ENCODE measurements at regions not wholly inside any gene's neighbourhood (a gene's known extent, or its start where the extent isn't known, plus 50 kb on each side); places are given as distances from the start of the nearest gene placed in this dataset.
"Not testable (repeated sequence)": the region's sequence is repeated elsewhere in the genome, so short reads cannot be mapped to it uniquely, and the experiment has no call there.

- TF ChIP-seq REST (IDR thresholded peaks at IDR 0.05; ENCODE audit: insufficient replicate concordance, low read depth), result peak; percentile 86
- DNase-seq (ENCODE audit: low read depth in 1 of 2, low spot score in 1 of 2); H3K27ac ChIP-seq (replicated peaks): not testable (repeated sequence)
These were observed 248.3 kb downstream of the ADCYAP1 start for GRCh38 chr18:1152958-1153357.

GRCh38 chr18:1173593-1173992, 268.9 kb downstream of the ADCYAP1 start:
- TF ChIP-seq GABPA (IDR thresholded peaks at IDR 0.05; ENCODE audit: low read depth), result no peak
- no peak for TF ChIP-seq REST (IDR thresholded peaks at IDR 0.05; ENCODE audit: insufficient replicate concordance, low read depth)
- TF ChIP-seq SPI1 (IDR thresholded peaks at IDR 0.05; ENCODE audit: borderline replicate concordance, low read depth), result no peak
- no peak for TF ChIP-seq CTCF (IDR thresholded peaks at IDR 0.05; ENCODE audit: insufficient read depth, low read length)
- no peak for TF ChIP-seq POLR2AphosphoS5 (IDR thresholded peaks at IDR 0.05; ENCODE audit: low read depth)
- no peak for DNase-seq (ENCODE audit: low read depth in 1 of 2, low spot score in 1 of 2)
- Histone ChIP-seq H3K4me3 (replicated peaks; ENCODE audit: insufficient read depth, low read length) (no peak overlapping the region), H3K27me3 (ENCODE audit: insufficient read depth, poor library complexity, severe bottlenecking) (no peaks in the 10 kb centered on the region), H3K27ac (replicated peaks) (no peak overlapping the region)

More at GRCh38 chr18:1152958-1153357, 248.3 kb downstream of the ADCYAP1 start:
- H3K4me3 ChIP-seq (replicated peaks; ENCODE audit: insufficient read depth, low read length); H3K27me3 ChIP-seq (ENCODE audit: insufficient read depth, poor library complexity, severe bottlenecking): not testable (repeated sequence)

- no peak for DNase-seq (ENCODE audit: low read depth in 1 of 2, low spot score in 1 of 2)
- Histone ChIP-seq H3K4me3 (replicated peaks; ENCODE audit: insufficient read depth, low read length) (no peak overlapping the region), H3K27me3 (ENCODE audit: insufficient read depth, poor library complexity, severe bottlenecking) (no peaks in the 10 kb centered on the region), H3K27ac (replicated peaks) (no peak overlapping the region)
- TF ChIP-seq SPI1 (IDR thresholded peaks at IDR 0.05; ENCODE audit: borderline replicate concordance, low read depth) (no peak), CTCF (IDR thresholded peaks at IDR 0.05; ENCODE audit: insufficient read depth, low read length) (no peak), GABPA (IDR thresholded peaks at IDR 0.05; ENCODE audit: low read depth) (no peak), REST (IDR thresholded peaks at IDR 0.05; ENCODE audit: insufficient replicate concordance, low read depth) (no peak), POLR2AphosphoS5 (IDR thresholded peaks at IDR 0.05; ENCODE audit: low read depth) (no peak)
These were observed 272.6 kb downstream of the ADCYAP1 start for GRCh38 chr18:1177232-1177631.

- no peak for DNase-seq (ENCODE audit: low read depth in 1 of 2, low spot score in 1 of 2)
- Histone ChIP-seq H3K27ac (replicated peaks) (no peak overlapping the region), H3K4me3 (replicated peaks; ENCODE audit: insufficient read depth, low read length) (no peak overlapping the region), H3K27me3 (ENCODE audit: insufficient read depth, poor library complexity, severe bottlenecking) (no peaks in the 10 kb centered on the region)
- TF ChIP-seq POLR2AphosphoS5 (IDR thresholded peaks at IDR 0.05; ENCODE audit: low read depth), result no peak
- TF ChIP-seq CTCF (IDR thresholded peaks at IDR 0.05; ENCODE audit: insufficient read depth, low read length), result no peak
- TF ChIP-seq GABPA (IDR thresholded peaks at IDR 0.05; ENCODE audit: low read depth), result no peak
- TF ChIP-seq SPI1 (IDR thresholded peaks at IDR 0.05; ENCODE audit: borderline replicate concordance, low read depth), result no peak
- TF ChIP-seq REST (IDR thresholded peaks at IDR 0.05; ENCODE audit: insufficient replicate concordance, low read depth), result no peak
These were observed 286.7 kb downstream of the ADCYAP1 start for GRCh38 chr18:1191341-1191740.

Data from HL-60 (cell line).